ENCODE measurements at regions not wholly inside any gene's neighbourhood (a gene's known extent, or its start where the extent isn't known, plus 50 kb on each side); places are given as distances from the start of the nearest gene placed in this dataset.

GRCh38 chr13:105902396-105902795 lies 633.1 kb downstream of the EFNB2 start:
- TF ChIP-seq SUZ12 (IDR thresholded peaks at IDR 0.05; ENCODE audit: extremely low read depth, insufficient read depth, insufficient read length) (no peak), YY1 (IDR thresholded peaks at IDR 0.05; ENCODE audit: insufficient read depth, insufficient read length) (no peak)
